Spleen (tissue), 7 donors: ENCODE measurements at regions not wholly inside any gene's neighbourhood (a gene's known extent, or its start where the extent isn't known, plus 50 kb on each side); places are given as distances from the start of the nearest gene placed in this dataset.

Experiments
- POLR2A ChIP-seq, 3 donors: fragments of 450-650 bp; IDR thresholded peaks; one replicate each; pipeline ENCODE4 v1.5.1; 2017; ENCODE audit warnings: antibody characterized with exemption in 3 of 3, mild to moderate bottlenecking in 1 of 3
- TF ChIP-seq, protein P1 (sequence below), 11 experiments: fragments of 200-600 bp in 7 of 11; fragments of 450-650 bp in 4 of 11; sonication (generic) in 4 of 11; IDR thresholded peaks in 8 of 11; conservative IDR thresholded peaks in 3 of 11; 1 replicate in 7 of 11; 2 replicates in 4 of 11; pipeline versions ENCODE4 v1.4.0 to v1.8.0; 2016 to 2021; ENCODE audit warnings: antibody characterized with exemption in 11 of 11, inconsistent platforms in 4 of 11, mild to moderate bottlenecking in 1 of 11
- donor health status: DM: no; HTN: no; CAD: no; lungs with moderate emphysema.
- donor health status: DM: no; HTN: no; CAD: no.
- donor health status: DM: no; HTN: no; CAD: no.

- no peak for TF ChIP-seq POLR2A (IDR thresholded peaks at IDR 0.05)
- TF ChIP-seq, protein P1, sequence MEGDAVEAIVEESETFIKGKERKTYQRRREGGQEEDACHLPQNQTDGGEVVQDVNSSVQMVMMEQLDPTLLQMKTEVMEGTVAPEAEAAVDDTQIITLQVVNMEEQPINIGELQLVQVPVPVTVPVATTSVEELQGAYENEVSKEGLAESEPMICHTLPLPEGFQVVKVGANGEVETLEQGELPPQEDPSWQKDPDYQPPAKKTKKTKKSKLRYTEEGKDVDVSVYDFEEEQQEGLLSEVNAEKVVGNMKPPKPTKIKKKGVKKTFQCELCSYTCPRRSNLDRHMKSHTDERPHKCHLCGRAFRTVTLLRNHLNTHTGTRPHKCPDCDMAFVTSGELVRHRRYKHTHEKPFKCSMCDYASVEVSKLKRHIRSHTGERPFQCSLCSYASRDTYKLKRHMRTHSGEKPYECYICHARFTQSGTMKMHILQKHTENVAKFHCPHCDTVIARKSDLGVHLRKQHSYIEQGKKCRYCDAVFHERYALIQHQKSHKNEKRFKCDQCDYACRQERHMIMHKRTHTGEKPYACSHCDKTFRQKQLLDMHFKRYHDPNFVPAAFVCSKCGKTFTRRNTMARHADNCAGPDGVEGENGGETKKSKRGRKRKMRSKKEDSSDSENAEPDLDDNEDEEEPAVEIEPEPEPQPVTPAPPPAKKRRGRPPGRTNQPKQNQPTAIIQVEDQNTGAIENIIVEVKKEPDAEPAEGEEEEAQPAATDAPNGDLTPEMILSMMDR (IDR thresholded peaks at IDR 0.05 in 8 of 11, conservative IDR thresholded peaks at IDR 0.05 in 3 of 11): no peak
Observed at GRCh38 chr14:87430810-87431209, 562.2 kb downstream of the GALC start.
